NT2/D1 (cell line): ENCODE measurements at regions not wholly inside any gene's neighbourhood (a gene's known extent, or its start where the extent isn't known, plus 50 kb on each side); places are given as distances from the start of the nearest gene placed in this dataset.
"Not testable (repeated sequence)": the region's sequence is repeated elsewhere in the genome, so short reads cannot be mapped to it uniquely, and the experiment has no call there.

Source experiments
- SUZ12 ChIP-seq: IDR thresholded peaks from 2 replicates; pipeline ENCODE4 v1.6.1; 2011; ENCODE audit not compliant: insufficient read length, insufficient read depth; ENCODE audit errors: extremely low read depth
- YY1 ChIP-seq: IDR thresholded peaks from 2 replicates; pipeline ENCODE4 v1.6.1; 2011; ENCODE audit not compliant: insufficient read length, insufficient read depth
- ZNF274 ChIP-seq: IDR thresholded peaks from 2 replicates; pipeline ENCODE4 v1.6.1; 2011; ENCODE audit warnings: mild to moderate bottlenecking, low read depth, low read length

DNA sequence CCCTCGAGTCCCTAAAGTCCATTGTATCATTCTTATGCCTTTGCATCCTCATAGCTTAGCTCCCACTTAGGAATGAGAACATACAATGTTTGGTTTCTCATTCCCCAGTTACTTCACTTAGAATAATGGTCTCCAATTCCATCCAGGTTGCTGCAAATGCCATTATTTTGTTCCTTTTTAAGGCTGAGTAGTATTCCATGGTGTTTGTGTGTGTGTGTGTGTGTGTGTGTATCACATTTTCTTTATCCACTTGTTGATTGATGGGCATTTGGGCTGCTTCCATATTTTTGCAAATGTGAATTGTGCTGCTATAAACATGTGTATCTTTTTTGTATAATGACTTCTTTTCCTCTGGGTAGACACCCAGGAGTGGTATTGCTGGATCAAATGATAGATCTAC is 59.5 kb upstream of the PITX1 start:
- not testable (repeated sequence) for TF ChIP-seq YY1, ZNF274, SUZ12
